Prostate gland (tissue), 2 donors: ENCODE measurements at regions not wholly inside any gene's neighbourhood (a gene's known extent, or its start where the extent isn't known, plus 50 kb on each side); places are given as distances from the start of the nearest gene placed in this dataset.

Experiments used
- DNase-seq: peaks from one replicate; pipeline ENCODE4 v3.0.0-alpha.2; 2019; ENCODE audit warnings: low spot score
- H3K27ac ChIP-seq, 2 donors: fragments of 200-600 bp; sonication (generic); 2 replicates each; pipeline ENCODE4 v1.5.1; 2017 to 2019
- H3K27me3 ChIP-seq: fragments of 200-600 bp; sonication (generic); replicated peaks from 2 replicates; pipeline ENCODE4 v1.5.1; 2019; ENCODE audit not compliant: insufficient read depth
- H3K36me3 ChIP-seq, 2 donors: fragments of 200-600 bp; sonication (generic); 1 replicate in 1 of 2; 2 replicates in 1 of 2; pipeline versions ENCODE4 v1.5.1 to v1.8.1; 2017 to 2019
- H3K4me1 ChIP-seq: fragments of 200-600 bp; sonication (generic); replicated peaks from 2 replicates; pipeline ENCODE4 v1.5.1; 2019
- H3K4me3 ChIP-seq, 2 donors: fragments of 200-600 bp; sonication (generic); 2 replicates each; pipeline ENCODE4 v1.5.1; 2017 to 2019
- H3K9me3 ChIP-seq: fragments of 200-600 bp; sonication (generic); 2 replicates; pipeline ENCODE4 v1.5.1; 2017
- CTCF ChIP-seq, 4 experiments: fragments of 200-600 bp in 2 of 4; fragments of 450-650 bp in 2 of 4; sonication (generic) in 2 of 4; IDR thresholded peaks; 1 replicate in 3 of 4; 2 replicates in 1 of 4; pipeline ENCODE4 v1.5.1; 2016 to 2019; ENCODE audit warnings: antibody characterized with exemption in 4 of 4, mild to moderate bottlenecking in 2 of 4, moderate library complexity in 2 of 4
- POLR2A ChIP-seq: fragments of 450-650 bp; IDR thresholded peaks from one replicate; pipeline ENCODE4 v1.6.1; 2016; ENCODE audit warnings: antibody characterized with exemption, mild to moderate bottlenecking
- POLR2AphosphoS5 ChIP-seq: sonication (generic); formaldehyde crosslinking; IDR thresholded peaks from one replicate; pipeline ENCODE4 v1.6.1; 2017; ENCODE audit warnings: antibody characterized with exemption
- WGBS: methylation state at CpG from one replicate; pipeline ENCODE4 v1.1.5; 2018; 5-methylcytosine and 5-hydroxymethylcytosine counted together
- intact Hi-C: fragments of 100-400 bp; cut with DNase I; formaldehyde crosslinking; loops from one replicate; pipeline ENCODE4 v1.14.2; 2022

GRCh38 chr2:14011190-14011589 is 621.3 kb upstream of the LRATD1 start:
- Histone ChIP-seq H3K9me3 (no peaks in the 10 kb centered on the region), H3K36me3 (no peaks in the 10 kb centered on the region), H3K4me1 (peaks cover 2% of the 10 kb centered on the region), H3K27ac (no peak overlapping the region), H3K4me3 (no peak overlapping the region), H3K27me3 (no peaks in the 10 kb centered on the region)
- intact Hi-C loops, result no loop called here
- WGBS, result 72% methylated on average over 4 of the region's 4 CpGs
- TF ChIP-seq CTCF (IDR thresholded peaks at IDR 0.05), result no peak
- no peak for TF ChIP-seq POLR2AphosphoS5
- TF ChIP-seq POLR2A, result no peak
- no peak for DNase-seq

GRCh38 chr2:14015113-14015630 is 617.3 kb upstream of the LRATD1 start:
- H3K9me3 ChIP-seq, result no peaks in the 10 kb centered on the region
- H3K4me3 ChIP-seq, result no peak overlapping the region
- intact Hi-C loops, result no loop called here
- no peaks in the 10 kb centered on the region for H3K36me3 ChIP-seq
- WGBS, result 18% methylated on average over 4 of the region's 4 CpGs
- no peak for DNase-seq
- no peak for TF ChIP-seq POLR2A
- no peak for TF ChIP-seq CTCF (IDR thresholded peaks at IDR 0.05)
- TF ChIP-seq POLR2AphosphoS5, result no peak
- H3K27ac ChIP-seq, result no peak overlapping the region
- H3K27me3 ChIP-seq, result no peaks in the 10 kb centered on the region
- H3K4me1 ChIP-seq, result peaks cover 5% of the 10 kb centered on the region

- no peaks in the 10 kb centered on the region for H3K9me3 ChIP-seq
- peak; percentile 79 for DNase-seq
- H3K36me3 ChIP-seq, result no peaks in the 10 kb centered on the region
- H3K27ac ChIP-seq, result no peak overlapping the region
- peak; percentile 91 for TF ChIP-seq POLR2AphosphoS5
- no peak for TF ChIP-seq CTCF (IDR thresholded peaks at IDR 0.05)
- no peaks in the 10 kb centered on the region for H3K27me3 ChIP-seq
- peaks cover 5% of the 10 kb centered on the region for H3K4me1 ChIP-seq
- intact Hi-C loops, result no loop called here
- no peak overlapping the region for H3K4me3 ChIP-seq
Observed at GRCh38 chr2:14016289-14016955, 616.1 kb upstream of the LRATD1 start.

GRCh38 chr2:14018620-14019019 is 613.9 kb upstream of the LRATD1 start:
- WGBS, result 95% methylated on average over 4 of the region's 4 CpGs
- intact Hi-C loops, result no loop called here
- Histone ChIP-seq H3K27ac (no peak overlapping the region), H3K4me1 (peaks cover 5% of the 10 kb centered on the region), H3K4me3 (no peak overlapping the region), H3K36me3 (no peaks in the 10 kb centered on the region), H3K9me3 (no peaks in the 10 kb centered on the region), H3K27me3 (no peaks in the 10 kb centered on the region)
- no peak for TF ChIP-seq CTCF (IDR thresholded peaks at IDR 0.05)
- no peak for TF ChIP-seq POLR2AphosphoS5
- DNase-seq, result no peak

- H3K27me3 ChIP-seq, result no peaks in the 10 kb centered on the region
- intact Hi-C loops, result no loop called here
- no peaks in the 10 kb centered on the region for H3K9me3 ChIP-seq
- no peak overlapping the region for H3K27ac ChIP-seq
- no peaks in the 10 kb centered on the region for H3K36me3 ChIP-seq
- no peaks in the 10 kb centered on the region for H3K4me1 ChIP-seq
- DNase-seq, result no peak
- TF ChIP-seq POLR2A (no peak), CTCF (IDR thresholded peaks at IDR 0.05) (no peak), POLR2AphosphoS5 (no peak)
- H3K4me3 ChIP-seq, result no peak overlapping the region
- 92% methylated on average over 6 of the region's 6 CpGs for WGBS
Observed at GRCh38 chr2:14023558-14023957, 609.0 kb upstream of the LRATD1 start.
